Prostate gland (tissue), 2 donors: ENCODE measurements at regions not wholly inside any gene's neighbourhood (a gene's known extent, or its start where the extent isn't known, plus 50 kb on each side); places are given as distances from the start of the nearest gene placed in this dataset.

Experiments used
- POLR2A ChIP-seq: fragments of 450-650 bp; IDR thresholded peaks from one replicate; pipeline ENCODE4 v1.6.1; 2016; ENCODE audit warnings: antibody characterized with exemption, mild to moderate bottlenecking
- POLR2AphosphoS5 ChIP-seq: sonication (generic); formaldehyde crosslinking; IDR thresholded peaks from one replicate; pipeline ENCODE4 v1.6.1; 2017; ENCODE audit warnings: antibody characterized with exemption
- TF ChIP-seq, protein P1 (sequence below), 4 experiments: fragments of 200-600 bp in 2 of 4; fragments of 450-650 bp in 2 of 4; sonication (generic) in 2 of 4; IDR thresholded peaks; 1 replicate in 3 of 4; 2 replicates in 1 of 4; pipeline ENCODE4 v1.5.1; 2016 to 2019; ENCODE audit warnings: antibody characterized with exemption in 4 of 4, mild to moderate bottlenecking in 2 of 4, moderate library complexity in 2 of 4

- TF ChIP-seq, protein P1, sequence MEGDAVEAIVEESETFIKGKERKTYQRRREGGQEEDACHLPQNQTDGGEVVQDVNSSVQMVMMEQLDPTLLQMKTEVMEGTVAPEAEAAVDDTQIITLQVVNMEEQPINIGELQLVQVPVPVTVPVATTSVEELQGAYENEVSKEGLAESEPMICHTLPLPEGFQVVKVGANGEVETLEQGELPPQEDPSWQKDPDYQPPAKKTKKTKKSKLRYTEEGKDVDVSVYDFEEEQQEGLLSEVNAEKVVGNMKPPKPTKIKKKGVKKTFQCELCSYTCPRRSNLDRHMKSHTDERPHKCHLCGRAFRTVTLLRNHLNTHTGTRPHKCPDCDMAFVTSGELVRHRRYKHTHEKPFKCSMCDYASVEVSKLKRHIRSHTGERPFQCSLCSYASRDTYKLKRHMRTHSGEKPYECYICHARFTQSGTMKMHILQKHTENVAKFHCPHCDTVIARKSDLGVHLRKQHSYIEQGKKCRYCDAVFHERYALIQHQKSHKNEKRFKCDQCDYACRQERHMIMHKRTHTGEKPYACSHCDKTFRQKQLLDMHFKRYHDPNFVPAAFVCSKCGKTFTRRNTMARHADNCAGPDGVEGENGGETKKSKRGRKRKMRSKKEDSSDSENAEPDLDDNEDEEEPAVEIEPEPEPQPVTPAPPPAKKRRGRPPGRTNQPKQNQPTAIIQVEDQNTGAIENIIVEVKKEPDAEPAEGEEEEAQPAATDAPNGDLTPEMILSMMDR (IDR thresholded peaks at IDR 0.05), result no peak
- TF ChIP-seq POLR2AphosphoS5 (no peak), POLR2A (no peak)
Measured at GRCh38 chr3:87969620-87970019, 89.2 kb downstream of the CGGBP1 start.
